ENCODE measurements at regions not wholly inside any gene's neighbourhood (a gene's known extent, or its start where the extent isn't known, plus 50 kb on each side); places are given as distances from the start of the nearest gene placed in this dataset.

DNA sequence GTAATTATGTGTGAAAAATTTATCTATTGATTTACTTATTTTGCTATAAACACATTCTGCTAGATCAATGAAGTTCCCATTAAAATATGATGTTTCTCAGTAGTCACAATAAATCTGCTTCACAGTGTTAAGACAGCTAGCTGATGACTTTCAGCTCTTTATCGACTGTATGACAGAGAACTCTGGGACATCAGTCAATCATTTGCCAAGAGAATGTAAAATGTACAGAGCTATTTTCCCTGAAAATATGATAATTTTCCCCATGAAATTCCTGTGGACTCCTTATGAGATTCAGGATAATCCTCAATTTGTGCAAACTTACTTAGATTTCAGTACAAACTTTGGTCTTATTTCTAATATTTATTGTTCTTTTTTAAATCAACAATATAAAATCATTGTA is 430.5 kb downstream of the SLITRK6 start:
- TF ChIP-seq EZH2phosphoT487 (IDR thresholded peaks at IDR 0.05; ENCODE audit: borderline replicate concordance, low read length) = no peak
- TF ChIP-seq, protein P1, sequence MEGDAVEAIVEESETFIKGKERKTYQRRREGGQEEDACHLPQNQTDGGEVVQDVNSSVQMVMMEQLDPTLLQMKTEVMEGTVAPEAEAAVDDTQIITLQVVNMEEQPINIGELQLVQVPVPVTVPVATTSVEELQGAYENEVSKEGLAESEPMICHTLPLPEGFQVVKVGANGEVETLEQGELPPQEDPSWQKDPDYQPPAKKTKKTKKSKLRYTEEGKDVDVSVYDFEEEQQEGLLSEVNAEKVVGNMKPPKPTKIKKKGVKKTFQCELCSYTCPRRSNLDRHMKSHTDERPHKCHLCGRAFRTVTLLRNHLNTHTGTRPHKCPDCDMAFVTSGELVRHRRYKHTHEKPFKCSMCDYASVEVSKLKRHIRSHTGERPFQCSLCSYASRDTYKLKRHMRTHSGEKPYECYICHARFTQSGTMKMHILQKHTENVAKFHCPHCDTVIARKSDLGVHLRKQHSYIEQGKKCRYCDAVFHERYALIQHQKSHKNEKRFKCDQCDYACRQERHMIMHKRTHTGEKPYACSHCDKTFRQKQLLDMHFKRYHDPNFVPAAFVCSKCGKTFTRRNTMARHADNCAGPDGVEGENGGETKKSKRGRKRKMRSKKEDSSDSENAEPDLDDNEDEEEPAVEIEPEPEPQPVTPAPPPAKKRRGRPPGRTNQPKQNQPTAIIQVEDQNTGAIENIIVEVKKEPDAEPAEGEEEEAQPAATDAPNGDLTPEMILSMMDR (IDR thresholded peaks at IDR 0.05; ENCODE audit: low read depth, low read length, poor library complexity, severe bottlenecking) = no peak
- Histone ChIP-seq H3K4me3 (ENCODE audit: low read length) (no peak overlapping the region), H3K79me2 (ENCODE audit: control insufficient read depth, low read length) (no peaks in the 10 kb centered on the region), H3K4me2 (ENCODE audit: low read length) (no peak overlapping the region), H3F3A (ENCODE audit: control insufficient read depth, insufficient read depth) (no peaks in the 10 kb centered on the region), H3K9me2 (replicated peaks; ENCODE audit: control insufficient read depth, low read length) (no peaks in the 10 kb centered on the region), H3K27me3 (ENCODE audit: control insufficient read depth, low read length) (no peaks in the 10 kb centered on the region), H3K27ac (ENCODE audit: low read depth, low read length) (no peak overlapping the region), H3K36me3 (ENCODE audit: control insufficient read depth, low read length) (no peaks in the 10 kb centered on the region), H3K9me3 (ENCODE audit: control insufficient read depth, insufficient read depth, low read length) (no peaks in the 10 kb centered on the region), H4K20me1 (ENCODE audit: control insufficient read depth, insufficient read depth, low read depth, low read length) (no peaks in the 10 kb centered on the region), H3K4me1 (ENCODE audit: control insufficient read depth, low read length) (no peaks in the 10 kb centered on the region)

DNA sequence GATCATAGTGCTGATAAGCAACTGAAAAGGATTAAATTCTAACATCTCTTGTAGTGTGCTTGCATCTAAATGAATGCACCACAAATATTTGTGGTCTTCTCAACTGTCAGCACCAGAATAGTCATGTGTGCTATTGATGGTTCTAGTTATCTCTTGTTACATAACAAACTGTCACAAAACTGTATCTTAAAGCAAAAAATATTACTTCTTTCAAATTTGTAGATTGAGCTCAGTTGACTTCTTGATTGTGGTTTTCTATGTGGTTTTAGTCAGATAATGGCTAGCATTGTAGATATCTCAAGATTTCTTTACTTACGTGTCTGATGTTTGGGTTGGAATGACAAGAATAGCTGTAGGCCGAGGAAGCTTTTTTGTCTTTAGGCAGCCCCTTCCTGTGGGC is 431.3 kb downstream of the SLITRK6 start:
- Histone ChIP-seq H3K9me2 (replicated peaks; ENCODE audit: control insufficient read depth, low read length) (no peaks in the 10 kb centered on the region), H3K27me3 (ENCODE audit: control insufficient read depth, low read length) (no peaks in the 10 kb centered on the region), H3K9me3 (ENCODE audit: control insufficient read depth, insufficient read depth, low read length) (no peaks in the 10 kb centered on the region), H3K4me3 (ENCODE audit: low read length) (no peak overlapping the region), H3K4me1 (ENCODE audit: control insufficient read depth, low read length) (no peaks in the 10 kb centered on the region), H4K20me1 (ENCODE audit: control insufficient read depth, insufficient read depth, low read depth, low read length) (no peaks in the 10 kb centered on the region), H3K27ac (ENCODE audit: low read depth, low read length) (no peak overlapping the region), H3K79me2 (ENCODE audit: control insufficient read depth, low read length) (no peaks in the 10 kb centered on the region), H3K36me3 (ENCODE audit: control insufficient read depth, low read length) (no peaks in the 10 kb centered on the region), H3K4me2 (ENCODE audit: low read length) (no peak overlapping the region), H3F3A (ENCODE audit: control insufficient read depth, insufficient read depth) (no peaks in the 10 kb centered on the region)
- TF ChIP-seq, protein P1 (IDR thresholded peaks at IDR 0.05; ENCODE audit: low read depth, low read length, poor library complexity, severe bottlenecking) = no peak
- TF ChIP-seq EZH2phosphoT487 (IDR thresholded peaks at IDR 0.05; ENCODE audit: borderline replicate concordance, low read length) = no peak

DNA sequence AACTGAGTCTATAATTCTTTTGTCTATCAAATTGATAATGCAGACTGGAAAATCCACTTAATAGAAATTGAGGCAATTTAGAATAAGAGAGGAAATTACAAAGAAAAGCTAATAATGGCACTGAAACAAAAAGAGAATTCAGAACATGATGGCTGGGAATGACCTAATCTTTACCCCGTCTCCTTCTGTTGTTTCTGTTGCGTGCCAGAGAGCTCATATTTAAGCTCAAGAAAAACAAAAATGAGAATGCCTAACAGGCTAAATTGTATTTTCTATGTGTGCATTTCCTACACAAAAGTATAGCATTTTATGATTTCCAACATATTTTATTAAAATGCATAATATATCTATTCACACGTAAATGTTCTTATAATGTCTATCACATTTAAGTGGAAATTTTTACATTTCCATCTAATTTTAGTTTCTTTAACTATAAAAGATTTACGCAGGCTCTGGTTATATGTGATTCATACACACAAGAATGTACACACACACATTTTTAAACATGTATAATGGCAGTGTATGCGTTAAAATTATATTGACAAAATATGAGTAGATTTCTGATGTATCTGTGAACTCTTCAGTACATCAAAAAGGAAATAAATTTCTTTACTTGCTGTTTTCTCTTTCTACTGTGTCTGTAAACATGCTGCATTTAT is 432.3 kb downstream of the SLITRK6 start:
- no peak overlapping the region for H3K4me2 ChIP-seq (ENCODE audit: low read length)
- TF ChIP-seq EZH2phosphoT487 (IDR thresholded peaks at IDR 0.05; ENCODE audit: borderline replicate concordance, low read length) = no peak
- TF ChIP-seq, protein P1 (IDR thresholded peaks at IDR 0.05; ENCODE audit: low read depth, low read length, poor library complexity, severe bottlenecking) = no peak
- no peaks in the 10 kb centered on the region for H4K20me1 ChIP-seq (ENCODE audit: control insufficient read depth, insufficient read depth, low read depth, low read length)
- H3K9me2 ChIP-seq (replicated peaks; ENCODE audit: control insufficient read depth, low read length) = no peaks in the 10 kb centered on the region
- H3K9me3 ChIP-seq (ENCODE audit: control insufficient read depth, insufficient read depth, low read length) = no peaks in the 10 kb centered on the region
- no peaks in the 10 kb centered on the region for H3K36me3 ChIP-seq (ENCODE audit: control insufficient read depth, low read length)
- H3K4me3 ChIP-seq (ENCODE audit: low read length) = no peak overlapping the region
- no peaks in the 10 kb centered on the region for H3K79me2 ChIP-seq (ENCODE audit: control insufficient read depth, low read length)
- no peaks in the 10 kb centered on the region for H3K27me3 ChIP-seq (ENCODE audit: control insufficient read depth, low read length)
- no peak overlapping the region for H3K27ac ChIP-seq (ENCODE audit: low read depth, low read length)
- no peaks in the 10 kb centered on the region for H3K4me1 ChIP-seq (ENCODE audit: control insufficient read depth, low read length)
- no peaks in the 10 kb centered on the region for H3F3A ChIP-seq (ENCODE audit: control insufficient read depth, insufficient read depth)

Data from DOHH2 (cell line).